Heart left ventricle (tissue), 13 donors: ENCODE measurements at regions not wholly inside any gene's neighbourhood (a gene's known extent, or its start where the extent isn't known, plus 50 kb on each side); places are given as distances from the start of the nearest gene placed in this dataset.

ENCODE experiments used
- CTCF ChIP-seq, 12 donors: fragments of 200-600 bp; sonication (generic) in 4 of 12; IDR thresholded peaks; one replicate each; pipeline versions ENCODE4 v1.5.0 to v1.8.0; 2018 to 2022; ENCODE audit warnings: antibody characterized with exemption in 12 of 12, mild to moderate bottlenecking in 5 of 12
- POLR2A ChIP-seq, 2 donors: fragments of 450-650 bp; IDR thresholded peaks; one replicate each; pipeline ENCODE4 v1.6.1; 2017; ENCODE audit warnings: antibody characterized with exemption in 2 of 2, mild to moderate bottlenecking in 2 of 2, moderate library complexity in 2 of 2
- donor health status: ischemic (EF 13 %, LVEDD 7.1; RV severe dilation, severe dysfunction).
- donor health status: DM: no; HTN: yes; CAD: no.
- donor health status: DM: no; HTN: no; CAD: no.
- donor health status: ischemic (EF 25% LVEDD 6.9; RV normal size, moderate dysfunction).
- donor health status: ischemic (EF 25% LVEDD 5.7; RV mildly dilated, moderate dysfunction).
- donor health status: ischemic (EF 35%, LVEDD 5.7; RV mildly dilated, moderate dysfunction).
- donor health status: nonischemic (EF 11% LVEDD 7.7; RV severe dilation, severe dysfunction).
- donor health status: DM: yes; HTN: yes; CAD: no.
- donor health status: PGD.
- donor health status: ischemic (EF 29% LVEDD 5.4; RV normal size, mild dysfunction).
- donor health status: nonischemic (EF 23%, LVEDD 6.1; RV moderate dilation, normal function).

DNA sequence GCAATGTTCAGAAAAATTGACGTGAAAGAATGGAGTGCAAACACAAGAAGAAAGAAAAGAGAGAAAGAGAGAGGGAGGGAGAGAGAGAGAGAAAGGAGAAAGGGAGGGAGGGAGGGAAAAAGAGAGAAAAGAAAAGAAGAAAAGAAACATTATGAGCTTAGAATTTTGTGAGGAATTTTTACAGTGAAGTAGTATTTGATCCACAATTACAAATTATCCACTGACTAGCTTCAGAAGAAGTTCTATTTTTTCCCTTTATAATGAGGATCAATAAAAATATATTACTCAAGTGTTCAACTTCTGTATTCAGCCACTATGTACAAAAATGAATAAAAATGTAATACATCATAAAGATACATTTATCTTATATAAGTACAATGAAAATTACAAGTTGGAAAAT is 494.5 kb upstream of the CA10 start:
- TF ChIP-seq CTCF (IDR thresholded peaks at IDR 0.05) (no peak), POLR2A (IDR thresholded peaks at IDR 0.05) (no peak)
